Keratinocyte (primary cell): ENCODE measurements at regions not wholly inside any gene's neighbourhood (a gene's known extent, or its start where the extent isn't known, plus 50 kb on each side); places are given as distances from the start of the nearest gene placed in this dataset.

Experiments used
- EZH2 ChIP-seq: IDR thresholded peaks from one replicate; pipeline ENCODE4 v1.6.1; 2012; ENCODE audit warnings: inconsistent platforms, mild to moderate bottlenecking, low read length, moderate library complexity
- TF ChIP-seq, protein P1 (sequence below), 3 experiments: IDR thresholded peaks in 1 of 3; conservative IDR thresholded peaks in 1 of 3; optimal IDR thresholded peaks in 1 of 3; 2 replicates in 2 of 3; 3 replicates in 1 of 3; pipeline versions ENCODE3 to v1.5.1; 2011; ENCODE audit warnings: low read length in 3 of 3, mild to moderate bottlenecking in 3 of 3, moderate library complexity in 2 of 3, control low read depth in 1 of 3, inconsistent platforms in 1 of 3; ENCODE audit not compliant: insufficient read depth in 2 of 3; ENCODE audit errors: extremely low read depth in 1 of 3

DNA sequence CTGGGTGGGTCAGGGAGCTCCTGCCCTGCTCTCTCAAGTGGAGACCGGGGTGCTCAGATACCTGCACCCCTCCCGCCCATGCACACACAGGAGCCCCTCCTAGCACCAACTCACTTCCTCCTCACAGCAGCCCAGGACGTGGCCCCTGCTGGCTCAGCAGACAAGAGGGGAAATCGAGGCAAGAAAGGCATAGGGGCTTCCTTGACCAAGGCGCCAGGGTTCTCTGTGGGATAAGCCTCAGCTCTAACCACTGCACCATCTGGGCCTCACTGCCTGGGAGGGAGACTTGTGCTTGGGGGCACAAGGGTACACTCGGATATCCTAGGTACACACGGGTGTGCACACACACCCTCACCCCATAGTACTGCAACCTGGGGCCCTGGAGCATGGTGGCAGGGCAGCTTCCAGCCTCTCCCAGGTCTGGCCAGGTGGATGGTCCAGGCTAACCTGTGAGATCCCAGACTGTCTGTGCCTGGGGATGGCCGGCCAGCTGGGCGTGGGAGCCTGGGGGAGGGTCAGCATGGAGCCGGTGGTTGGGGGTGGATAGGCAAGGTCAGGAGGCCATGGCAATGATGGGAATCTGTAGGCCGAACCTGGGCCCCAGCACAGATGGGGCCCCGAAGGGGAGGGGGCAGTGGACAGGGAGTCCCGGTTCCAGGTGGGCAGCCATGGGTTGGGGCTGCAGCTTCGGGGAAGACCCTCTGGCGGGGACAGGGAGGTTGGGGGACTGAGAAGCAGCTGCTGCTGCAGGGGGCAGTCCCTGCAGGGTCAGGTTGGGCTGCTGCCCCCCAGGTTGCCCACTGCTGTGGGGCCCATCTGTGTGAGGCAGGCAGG is 312.4 kb downstream of the TMEM121 start:
- TF ChIP-seq, protein P1, sequence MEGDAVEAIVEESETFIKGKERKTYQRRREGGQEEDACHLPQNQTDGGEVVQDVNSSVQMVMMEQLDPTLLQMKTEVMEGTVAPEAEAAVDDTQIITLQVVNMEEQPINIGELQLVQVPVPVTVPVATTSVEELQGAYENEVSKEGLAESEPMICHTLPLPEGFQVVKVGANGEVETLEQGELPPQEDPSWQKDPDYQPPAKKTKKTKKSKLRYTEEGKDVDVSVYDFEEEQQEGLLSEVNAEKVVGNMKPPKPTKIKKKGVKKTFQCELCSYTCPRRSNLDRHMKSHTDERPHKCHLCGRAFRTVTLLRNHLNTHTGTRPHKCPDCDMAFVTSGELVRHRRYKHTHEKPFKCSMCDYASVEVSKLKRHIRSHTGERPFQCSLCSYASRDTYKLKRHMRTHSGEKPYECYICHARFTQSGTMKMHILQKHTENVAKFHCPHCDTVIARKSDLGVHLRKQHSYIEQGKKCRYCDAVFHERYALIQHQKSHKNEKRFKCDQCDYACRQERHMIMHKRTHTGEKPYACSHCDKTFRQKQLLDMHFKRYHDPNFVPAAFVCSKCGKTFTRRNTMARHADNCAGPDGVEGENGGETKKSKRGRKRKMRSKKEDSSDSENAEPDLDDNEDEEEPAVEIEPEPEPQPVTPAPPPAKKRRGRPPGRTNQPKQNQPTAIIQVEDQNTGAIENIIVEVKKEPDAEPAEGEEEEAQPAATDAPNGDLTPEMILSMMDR (optimal IDR thresholded peaks at IDR 0.05 in 1 of 3, IDR thresholded peaks at IDR 0.05 in 1 of 3, conservative IDR thresholded peaks at IDR 0.05 in 1 of 3; ENCODE audit: extremely low read depth in 1 of 3, insufficient read depth in 2 of 3, low read length in 3 of 3): no peak
- no peak for TF ChIP-seq EZH2
